Type B pancreatic cell (in vitro differentiated cells): ENCODE measurements at regions not wholly inside any gene's neighbourhood (a gene's known extent, or its start where the extent isn't known, plus 50 kb on each side); places are given as distances from the start of the nearest gene placed in this dataset.

ENCODE experiments used
- DNase-seq: peaks from one replicate; pipeline ENCODE4 v3.0.0; 2021; ENCODE audit warnings: mixed read lengths; ENCODE audit not compliant: unreplicated experiment; ENCODE audit errors: extremely low spot score
- H3K27ac Mint-ChIP-seq: 2 replicates; pipeline ENCODE4 v1.8.0; 2021; ENCODE audit warnings: mild to moderate bottlenecking, mixed read lengths
- H3K27me3 Mint-ChIP-seq: 2 replicates; pipeline ENCODE4 v1.8.0; 2021; ENCODE audit warnings: mixed read lengths
- H3K36me3 Mint-ChIP-seq: 2 replicates; pipeline ENCODE4 v1.8.0; 2021; ENCODE audit warnings: mixed read lengths
- H3K4me1 Mint-ChIP-seq: one replicate; pipeline ENCODE4 v1.8.0; 2021; ENCODE audit warnings: mixed read lengths; ENCODE audit not compliant: unreplicated experiment
- H3K4me3 Mint-ChIP-seq: 2 replicates; pipeline ENCODE4 v1.8.0; 2021; ENCODE audit warnings: mild to moderate bottlenecking, mixed read lengths
- H3K9me3 Mint-ChIP-seq: 2 replicates; pipeline ENCODE4 v1.8.0; 2021; ENCODE audit warnings: mixed read lengths
- TF ChIP-seq, protein P1 (sequence below): fragments of 200-600 bp; sonication (generic); conservative IDR thresholded peaks from 2 replicates; pipeline ENCODE4 v1.5.0; 2021; ENCODE audit warnings: antibody characterized with exemption, mild to moderate bottlenecking

DNA sequence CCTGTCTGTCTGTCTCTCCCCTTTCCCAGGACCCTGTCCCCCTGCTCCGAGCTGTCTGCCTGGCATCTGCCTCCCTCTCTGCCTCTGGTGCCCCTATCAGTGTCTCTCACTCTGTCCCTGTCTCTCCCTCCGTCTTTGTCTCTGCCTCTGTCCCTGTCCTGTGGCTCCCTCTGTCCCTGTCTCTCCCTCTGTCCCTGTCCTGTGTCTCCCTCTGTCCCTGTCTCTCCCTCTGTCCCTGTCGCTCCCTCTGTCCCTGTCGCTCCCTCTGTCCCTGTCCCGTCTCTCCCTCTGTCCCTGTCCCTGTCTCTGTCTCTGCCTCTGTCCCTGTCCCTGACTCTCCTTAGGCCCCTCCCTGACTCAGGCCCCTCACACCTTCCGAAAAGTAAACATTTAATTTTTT is 75.0 kb upstream of the PAX2 start:
- Mint-ChIP-seq H3K9me3 (no peaks in the 10 kb centered on the region), H3K36me3 (no peaks in the 10 kb centered on the region), H3K27ac (no peak overlapping the region), H3K27me3 (peaks cover 87% of the 10 kb centered on the region), H3K4me1 (no peaks in the 10 kb centered on the region), H3K4me3 (peak overlapping the region; percentile 45)
- no peak for DNase-seq
- TF ChIP-seq, protein P1, sequence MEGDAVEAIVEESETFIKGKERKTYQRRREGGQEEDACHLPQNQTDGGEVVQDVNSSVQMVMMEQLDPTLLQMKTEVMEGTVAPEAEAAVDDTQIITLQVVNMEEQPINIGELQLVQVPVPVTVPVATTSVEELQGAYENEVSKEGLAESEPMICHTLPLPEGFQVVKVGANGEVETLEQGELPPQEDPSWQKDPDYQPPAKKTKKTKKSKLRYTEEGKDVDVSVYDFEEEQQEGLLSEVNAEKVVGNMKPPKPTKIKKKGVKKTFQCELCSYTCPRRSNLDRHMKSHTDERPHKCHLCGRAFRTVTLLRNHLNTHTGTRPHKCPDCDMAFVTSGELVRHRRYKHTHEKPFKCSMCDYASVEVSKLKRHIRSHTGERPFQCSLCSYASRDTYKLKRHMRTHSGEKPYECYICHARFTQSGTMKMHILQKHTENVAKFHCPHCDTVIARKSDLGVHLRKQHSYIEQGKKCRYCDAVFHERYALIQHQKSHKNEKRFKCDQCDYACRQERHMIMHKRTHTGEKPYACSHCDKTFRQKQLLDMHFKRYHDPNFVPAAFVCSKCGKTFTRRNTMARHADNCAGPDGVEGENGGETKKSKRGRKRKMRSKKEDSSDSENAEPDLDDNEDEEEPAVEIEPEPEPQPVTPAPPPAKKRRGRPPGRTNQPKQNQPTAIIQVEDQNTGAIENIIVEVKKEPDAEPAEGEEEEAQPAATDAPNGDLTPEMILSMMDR = no peak

DNA sequence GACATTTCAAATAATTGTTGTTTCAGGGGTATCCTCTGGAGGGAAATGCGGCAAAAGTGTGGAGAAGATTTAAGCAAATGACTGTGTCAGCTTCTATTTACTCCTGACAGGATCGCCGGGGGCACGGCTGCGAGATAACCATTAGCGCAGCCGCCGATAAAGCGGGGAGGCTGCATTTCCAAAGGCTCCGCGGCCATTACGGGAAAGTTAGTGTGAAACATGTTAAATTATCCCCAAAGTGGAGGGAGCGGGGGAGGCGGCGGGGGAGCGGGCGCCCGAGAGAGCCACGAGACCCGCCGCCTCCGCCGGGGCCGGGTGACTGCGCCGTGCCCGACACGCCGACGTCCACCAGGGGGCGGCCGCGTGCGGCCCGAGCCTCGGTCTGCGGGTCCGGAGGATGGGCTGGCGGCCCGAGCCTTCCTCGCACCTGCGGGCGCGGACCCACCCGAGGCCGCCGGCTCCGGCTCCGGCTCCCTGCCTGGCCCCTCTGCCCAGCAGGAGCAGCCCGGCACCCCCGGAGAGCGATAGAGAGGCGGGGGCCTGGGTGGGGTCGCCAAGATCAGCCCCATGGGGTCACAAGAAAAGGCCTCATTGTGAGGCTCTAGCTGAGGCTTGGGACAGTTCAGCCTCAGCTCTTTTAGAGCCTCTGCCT is 74.4 kb upstream of the PAX2 start:
- Mint-ChIP-seq H3K9me3 (no peaks in the 10 kb centered on the region), H3K4me3 (no peak overlapping the region), H3K4me1 (no peaks in the 10 kb centered on the region), H3K27ac (no peak overlapping the region), H3K36me3 (no peaks in the 10 kb centered on the region), H3K27me3 (peaks cover 90% of the 10 kb centered on the region)
- TF ChIP-seq, protein P1 = peak; percentile 91
- no peak for DNase-seq

DNA sequence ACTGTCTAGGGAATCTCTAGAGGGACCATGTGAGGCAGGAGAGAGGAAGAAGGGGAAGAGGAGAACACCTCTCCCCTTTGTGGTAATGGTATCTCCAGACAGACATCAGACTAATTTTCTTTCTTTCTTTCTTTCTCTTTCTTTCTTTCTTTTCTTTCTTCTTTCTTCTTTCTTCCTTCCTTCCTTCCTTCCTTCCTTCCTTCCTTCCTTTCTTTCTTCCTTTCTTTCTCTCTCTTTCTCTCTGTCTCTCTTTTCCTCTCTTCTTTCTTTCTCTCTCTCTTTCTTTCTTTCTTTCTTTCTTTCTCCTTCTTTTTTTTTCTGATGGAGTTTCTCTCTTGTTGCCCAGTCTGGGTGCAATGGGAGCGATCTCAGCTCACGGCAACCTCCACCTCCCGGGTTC is 73.2 kb upstream of the PAX2 start:
- no peaks in the 10 kb centered on the region for H3K9me3 Mint-ChIP-seq
- H3K4me1 Mint-ChIP-seq = no peaks in the 10 kb centered on the region
- H3K4me3 Mint-ChIP-seq = no peak overlapping the region
- H3K27ac Mint-ChIP-seq = no peak overlapping the region
- TF ChIP-seq, protein P1 = no peak
- peaks cover 93% of the 10 kb centered on the region for H3K27me3 Mint-ChIP-seq
- H3K36me3 Mint-ChIP-seq = no peaks in the 10 kb centered on the region
- no peak for DNase-seq

DNA sequence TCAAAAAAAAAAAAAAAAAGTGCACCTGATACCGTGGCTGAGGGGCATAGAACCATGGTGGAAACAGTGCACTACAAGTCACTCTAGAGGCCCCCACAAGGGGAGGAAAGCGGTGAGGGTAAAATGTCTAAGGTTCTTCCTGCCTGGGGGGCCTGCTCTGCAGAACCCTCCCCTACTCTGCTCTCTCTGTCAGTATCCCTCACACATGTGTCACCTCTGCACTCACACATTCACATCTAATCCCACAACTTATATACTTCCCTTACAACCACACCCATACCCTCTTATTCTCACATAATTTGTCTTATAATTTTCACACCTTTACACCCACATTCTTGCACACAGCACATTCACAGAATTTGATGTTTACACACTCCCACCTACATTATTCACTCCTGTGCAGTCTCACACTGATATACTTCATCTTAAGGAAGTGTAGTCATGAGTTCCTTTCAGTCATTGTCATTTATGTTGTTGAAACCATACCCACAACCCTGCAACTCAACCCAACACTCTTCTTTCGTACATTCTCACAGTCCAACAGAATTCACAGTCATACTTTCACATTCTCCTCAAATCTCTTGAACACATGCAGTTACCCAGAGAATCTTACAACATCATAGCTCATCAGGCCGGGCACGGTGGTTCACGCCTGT is 68.0 kb upstream of the PAX2 start:
- Mint-ChIP-seq H3K9me3 (no peaks in the 10 kb centered on the region), H3K4me1 (no peaks in the 10 kb centered on the region), H3K36me3 (no peaks in the 10 kb centered on the region), H3K27me3 (peaks cover 95% of the 10 kb centered on the region), H3K27ac (no peak overlapping the region), H3K4me3 (no peak overlapping the region)
- no peak for DNase-seq
- TF ChIP-seq, protein P1 = no peak

DNA sequence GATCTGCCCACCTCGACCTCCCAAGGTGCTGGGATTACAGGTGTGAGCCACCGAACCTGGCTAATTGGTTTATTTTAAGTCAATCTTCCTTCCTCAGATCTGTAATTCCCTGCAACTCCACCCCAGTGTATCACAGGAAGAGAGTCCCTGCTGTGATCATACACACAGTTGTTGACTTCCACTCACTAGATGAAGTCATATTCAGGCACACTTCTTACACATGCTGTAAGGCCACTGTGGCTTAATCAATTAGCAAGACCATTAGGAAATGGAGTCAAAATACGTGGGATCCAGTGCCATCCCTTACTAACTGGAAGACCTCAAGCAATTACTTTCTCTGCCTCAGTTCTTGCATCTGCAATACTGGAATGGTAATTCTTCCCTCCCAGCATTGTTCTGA is 66.1 kb upstream of the PAX2 start:
- DNase-seq = no peak
- H3K27me3 Mint-ChIP-seq = peaks cover 94% of the 10 kb centered on the region
- H3K36me3 Mint-ChIP-seq = no peaks in the 10 kb centered on the region
- no peaks in the 10 kb centered on the region for H3K4me1 Mint-ChIP-seq
- H3K27ac Mint-ChIP-seq = no peak overlapping the region
- no peak overlapping the region for H3K4me3 Mint-ChIP-seq
- no peaks in the 10 kb centered on the region for H3K9me3 Mint-ChIP-seq
- TF ChIP-seq, protein P1 = no peak
